NCI-H1930 (cell line): ENCODE measurements at regions not wholly inside any gene's neighbourhood (a gene's known extent, or its start where the extent isn't known, plus 50 kb on each side); places are given as distances from the start of the nearest gene placed in this dataset.
"Not testable (repeated sequence)": the region's sequence is repeated elsewhere in the genome, so short reads cannot be mapped to it uniquely, and the experiment has no call there.

Experiments
- DNase-seq, 2 experiments: peaks; one replicate each; lab custom pipeline; 2025; lab: John Stamatoyannopoulos, UW

DNA sequence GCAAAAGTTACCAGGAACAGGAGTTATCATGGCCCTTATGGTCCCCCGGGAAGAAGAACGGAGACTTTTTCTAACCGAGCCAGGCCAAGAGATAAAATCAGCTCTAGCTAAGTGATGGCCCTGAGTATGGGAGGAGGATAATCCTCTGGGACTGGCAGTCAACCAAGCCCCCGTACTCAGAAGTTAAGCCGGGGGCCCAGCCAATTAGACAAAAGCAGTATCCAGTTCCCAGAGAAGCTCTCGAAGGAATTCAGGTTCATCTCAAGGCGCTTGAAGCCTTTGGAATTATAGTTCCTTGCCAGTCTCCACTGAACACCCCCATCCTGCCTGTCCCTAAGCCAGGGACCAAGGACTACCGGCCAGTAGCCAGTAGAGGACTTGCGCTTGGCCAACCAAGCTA, 365.3 kb upstream of the TCF4 start:
- DNase-seq: no peak

- not testable (repeated sequence) for DNase-seq
These were observed 363.7 kb upstream of the TCF4 start for GRCh38 chr18:55951738-55952137.

GRCh38 chr18:55950379-55951166, 362.6 kb upstream of the TCF4 start:
- DNase-seq: no peak

DNA sequence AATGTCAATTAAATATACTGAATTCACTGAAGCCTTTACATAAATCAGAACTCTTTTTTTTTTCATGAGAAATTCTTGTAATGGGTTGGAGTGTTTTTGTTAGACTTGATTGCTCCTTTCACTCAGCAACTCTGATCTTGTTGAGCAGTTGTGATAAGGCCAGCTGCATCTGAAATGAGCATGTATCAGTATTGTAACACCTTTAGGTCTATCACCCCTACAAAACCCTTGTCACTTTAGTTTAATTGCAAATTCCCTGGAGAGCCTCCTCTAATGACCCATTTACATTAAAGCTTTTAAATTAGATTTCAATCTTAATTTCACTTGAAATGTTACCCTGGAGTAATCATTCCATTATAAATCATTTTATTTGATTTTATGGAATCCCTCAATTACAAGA, 346.8 kb upstream of the TCF4 start:
- no peak for DNase-seq

DNA sequence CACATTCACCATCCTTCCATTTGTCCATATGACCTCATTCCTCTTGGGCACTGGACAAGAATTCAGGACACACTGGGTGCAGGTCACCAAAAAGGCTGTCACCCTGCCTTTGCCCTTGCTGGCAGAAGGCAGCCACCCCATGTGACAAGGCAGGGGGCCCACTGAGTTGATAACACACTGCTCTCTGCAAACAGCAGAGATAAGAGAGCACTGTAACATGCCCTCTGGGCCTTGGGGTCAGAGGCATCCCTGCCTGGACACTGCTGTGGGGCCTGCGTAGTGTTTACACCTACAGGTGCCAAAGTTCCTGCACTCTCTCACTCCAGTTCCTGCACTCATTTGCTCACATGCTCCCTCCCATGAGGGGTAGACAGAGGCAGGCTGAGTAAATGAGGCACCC, 344.7 kb upstream of the TCF4 start:
- no peak for DNase-seq

DNA sequence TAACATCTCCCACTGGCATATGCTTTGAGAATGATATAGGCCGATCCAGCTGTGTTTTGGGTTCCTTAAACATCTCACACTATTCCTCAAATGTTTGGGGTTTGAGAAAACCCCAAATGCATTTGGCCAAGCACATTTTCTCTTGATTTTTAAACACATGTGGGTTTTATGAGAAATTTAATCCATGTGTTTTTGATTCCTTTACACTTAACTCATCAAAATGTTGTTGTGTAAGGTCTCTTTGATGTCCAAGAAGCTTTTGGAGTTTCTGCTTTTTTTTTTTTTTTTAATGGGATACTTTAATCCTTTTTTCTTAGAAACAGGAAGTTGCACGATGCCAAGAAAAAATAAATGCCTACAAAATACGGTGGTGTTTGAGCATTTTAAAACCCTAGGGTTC, 339.8 kb upstream of the TCF4 start:
- no peak for DNase-seq

DNA sequence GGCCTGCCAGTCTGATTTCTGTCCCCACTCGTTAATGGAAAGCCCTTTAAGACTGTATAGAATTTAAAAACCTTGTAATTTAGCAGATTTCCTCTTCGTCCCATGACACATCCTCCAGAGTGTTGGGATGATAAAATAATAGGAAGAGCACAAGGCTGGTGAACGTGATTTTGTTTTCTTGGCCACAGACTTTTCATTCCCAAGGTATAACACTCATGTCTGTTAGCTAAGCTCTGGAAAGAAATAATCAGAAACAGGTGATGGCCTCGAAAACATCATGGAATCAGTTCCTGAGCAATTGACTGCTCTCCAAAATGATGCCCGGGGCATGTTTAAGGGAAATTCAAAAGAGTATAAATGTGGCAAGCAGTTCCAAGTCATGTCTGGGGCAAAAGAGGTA, 337.8 kb upstream of the TCF4 start:
- no peak for DNase-seq

DNA sequence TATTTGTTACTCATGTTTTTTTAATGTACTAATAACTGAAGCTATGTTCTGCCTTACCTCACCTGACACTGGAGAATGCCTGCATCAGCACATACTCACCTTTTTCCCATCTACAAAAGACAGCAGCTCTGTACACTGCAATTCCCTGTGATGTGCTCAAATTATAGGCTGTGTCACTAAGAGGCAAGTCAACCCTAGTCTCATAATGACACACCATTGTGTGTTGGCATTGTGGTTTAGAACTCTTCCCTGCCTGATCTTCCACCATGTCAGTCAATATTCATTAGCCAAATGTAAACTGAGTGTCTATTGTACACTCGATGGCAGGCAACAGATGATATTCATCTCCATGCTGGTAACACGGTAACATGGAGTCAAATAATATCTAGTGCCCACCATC, 332.1 kb upstream of the TCF4 start:
- peak; percentile 39 to 74 for DNase-seq

GRCh38 chr18:55918444-55918843, 330.5 kb upstream of the TCF4 start:
- DNase-seq: no peak

GRCh38 chr18:55912919-55913318, 324.9 kb upstream of the TCF4 start:
- no peak for DNase-seq

DNA sequence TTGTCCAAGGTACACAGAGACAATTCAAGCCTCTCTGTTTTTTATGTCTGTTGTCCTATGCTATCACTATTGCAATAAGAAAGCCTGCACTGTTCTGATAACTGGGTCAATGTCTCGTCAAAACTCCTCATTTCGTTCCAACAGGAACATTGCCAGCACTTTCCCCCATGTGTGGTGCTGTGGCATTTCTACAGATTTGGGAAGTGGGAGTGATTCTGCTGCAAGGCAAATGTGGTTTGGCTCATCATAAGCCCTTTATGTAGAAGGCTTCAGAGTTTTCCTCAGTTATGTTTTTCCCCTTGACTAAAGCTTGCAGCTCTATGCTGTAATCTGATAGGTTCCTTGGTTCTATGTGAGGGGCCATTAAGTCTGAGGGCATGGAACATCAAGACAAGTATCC, 324.1 kb upstream of the TCF4 start:
- no peak for DNase-seq

DNA sequence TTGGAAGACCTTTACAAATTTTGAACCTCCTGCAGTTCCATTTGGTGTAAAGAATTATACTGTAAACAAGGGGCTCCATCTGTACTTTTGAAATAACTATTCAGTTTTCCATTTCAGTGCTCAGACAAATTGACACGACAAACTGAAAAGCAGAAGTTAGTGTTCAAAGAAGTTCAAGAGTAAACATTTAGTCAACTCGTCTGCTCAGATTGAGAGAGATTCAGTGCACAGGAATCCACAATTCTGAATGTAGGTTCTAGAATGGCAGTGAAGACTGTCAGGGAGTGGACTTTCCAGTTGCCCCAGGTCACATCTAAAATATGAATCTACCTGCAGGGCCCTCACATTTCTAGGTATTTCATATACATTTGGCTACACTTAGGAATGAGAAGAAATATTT, 322.3 kb upstream of the TCF4 start:
- DNase-seq: no peak

DNA sequence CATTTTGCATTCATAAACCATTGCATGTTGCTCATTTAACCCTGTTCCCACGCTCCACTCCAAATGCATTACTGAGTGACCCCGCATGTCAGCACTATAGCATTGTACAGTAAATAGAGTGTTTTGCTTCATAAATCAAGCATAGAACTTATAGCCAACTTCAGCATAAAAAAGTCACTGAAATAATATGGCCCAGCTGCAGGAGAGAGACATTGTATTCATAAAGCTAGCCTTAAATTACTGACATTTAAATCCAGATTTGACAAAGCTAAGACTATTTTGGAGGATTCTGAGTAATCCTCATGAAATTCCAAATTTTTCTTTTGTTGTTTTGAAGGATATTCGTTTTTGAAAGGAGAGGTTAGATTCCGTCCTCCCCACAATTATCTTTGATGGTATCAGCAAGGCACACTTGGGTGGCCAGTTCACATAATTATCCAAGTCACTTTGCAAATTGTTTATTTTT, 320.9 kb upstream of the TCF4 start:
- no peak for DNase-seq

- no peak for DNase-seq
These were observed 319.6 kb upstream of the TCF4 start for GRCh38 chr18:55907453-55908175.

DNA sequence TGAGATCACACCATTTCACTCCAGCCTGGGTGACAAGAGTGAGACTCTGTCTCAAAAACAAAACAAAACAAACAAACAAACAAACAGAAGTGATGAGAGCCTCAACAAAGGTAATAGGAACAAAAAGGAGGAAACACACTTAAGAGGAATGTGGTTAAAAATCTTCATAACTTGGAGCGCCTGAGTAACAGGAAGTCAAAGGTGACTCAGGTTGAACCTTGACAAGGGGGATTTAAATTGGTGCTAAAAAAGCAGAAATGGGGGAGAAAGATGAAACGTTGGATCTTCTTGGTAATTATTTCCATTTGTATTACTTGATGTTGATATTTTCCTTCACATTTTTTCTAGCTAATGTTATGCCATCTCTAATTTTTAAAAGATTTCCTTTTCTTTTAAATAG, 318.5 kb upstream of the TCF4 start:
- no peak for DNase-seq

GRCh38 chr18:55903911-55904310, 315.9 kb upstream of the TCF4 start:
- no peak for DNase-seq

DNA sequence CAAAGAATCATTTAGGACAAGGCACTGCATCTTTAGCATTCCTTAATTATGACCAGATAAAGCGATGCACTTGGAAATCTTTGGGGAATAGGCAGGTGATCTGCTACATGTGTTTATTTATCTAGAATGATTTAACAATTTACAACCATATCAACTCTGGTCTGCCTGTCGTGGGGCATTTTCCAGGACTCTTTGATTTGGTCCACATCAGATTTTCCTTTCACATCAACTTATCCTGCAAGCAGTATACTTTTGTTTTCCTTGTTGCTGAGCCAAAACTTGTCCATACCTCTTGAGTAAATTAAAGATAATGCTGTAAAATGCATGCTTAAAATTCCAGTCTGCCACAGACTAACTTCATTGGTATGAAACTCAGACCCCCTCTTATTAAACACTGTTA, 312.4 kb upstream of the TCF4 start:
- DNase-seq: no peak

GRCh38 chr18:55897091-55897689, 309.2 kb upstream of the TCF4 start:
- no peak for DNase-seq

GRCh38 chr18:55893948-55894347, 306.0 kb upstream of the TCF4 start:
- DNase-seq: no peak

DNA sequence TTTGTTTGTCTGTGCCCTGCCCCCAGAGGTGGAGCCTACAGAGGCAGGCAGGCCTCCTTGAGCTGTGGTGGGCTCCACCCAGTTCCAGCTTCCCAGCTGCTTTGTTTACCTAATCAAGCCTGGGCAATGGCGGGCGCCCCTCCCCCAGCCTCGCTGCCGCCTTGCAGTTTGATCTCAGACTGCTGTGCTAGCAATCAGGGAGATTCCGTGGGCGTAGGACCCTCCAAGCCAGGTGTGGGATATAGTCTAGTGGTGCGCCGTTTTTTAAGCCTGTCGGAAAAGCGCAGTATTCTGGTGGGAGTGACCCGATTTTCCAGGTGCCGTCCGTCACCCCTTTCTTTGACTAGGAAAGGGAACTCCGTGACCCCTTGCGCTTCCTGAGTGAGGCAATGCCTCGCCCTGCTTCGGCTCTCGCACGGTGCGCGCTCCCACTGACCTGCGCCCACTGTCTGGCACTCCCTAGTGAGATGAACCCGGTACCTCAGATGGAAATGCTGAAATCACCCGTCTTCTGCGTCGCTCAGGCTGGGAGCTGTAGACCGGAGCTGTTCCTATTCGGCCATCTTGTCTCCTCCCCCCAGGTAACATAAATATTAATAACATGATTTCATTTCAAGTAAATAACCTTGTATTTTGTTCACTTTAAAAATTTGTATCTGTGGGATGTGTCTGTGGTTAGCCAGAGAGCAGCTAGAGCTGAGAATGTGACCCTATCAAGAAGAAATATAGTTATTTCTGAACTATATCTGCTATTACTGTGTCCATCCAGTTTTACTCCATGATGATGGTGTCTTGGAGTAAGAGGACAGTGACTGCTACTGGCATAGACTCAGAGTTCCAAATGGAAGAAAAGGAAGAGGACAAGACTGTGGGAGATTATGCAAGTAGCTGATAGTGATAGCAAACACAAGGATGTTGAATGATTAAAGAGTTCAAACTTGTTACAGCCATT, 305.1 kb upstream of the TCF4 start:
- not testable (repeated sequence) for DNase-seq

- DNase-seq: no peak
These were observed 298.9 kb upstream of the TCF4 start for GRCh38 chr18:55886886-55887285.

- DNase-seq: no peak
These were observed 296.5 kb upstream of the TCF4 start for GRCh38 chr18:55884498-55884897.
